H9 (cell line): ENCODE measurements at regions not wholly inside any gene's neighbourhood (a gene's known extent, or its start where the extent isn't known, plus 50 kb on each side); places are given as distances from the start of the nearest gene placed in this dataset.

ENCODE experiments used
- DNase-seq: peaks from one replicate; pipeline ENCODE4 v3.0.0-alpha.2; 2017
- H2AFZ ChIP-seq: one replicate; pipeline ENCODE4 v1.6.1; 2013; ENCODE audit warnings: mild to moderate bottlenecking, low read length, control low read depth, moderate library complexity
- H2AK5ac ChIP-seq: 2 replicates; pipeline ENCODE4 v1.6.1; 2013; ENCODE audit warnings: low read length, control low read depth, mixed read lengths; ENCODE audit not compliant: insufficient read length
- H2BK120ac ChIP-seq: one replicate; pipeline ENCODE4 v1.6.1; 2013; ENCODE audit warnings: low read depth, mild to moderate bottlenecking, low read length, control low read depth, inconsistent platforms; ENCODE audit not compliant: poor library complexity, severe bottlenecking
- H2BK12ac ChIP-seq: 2 replicates; pipeline ENCODE4 v1.6.1; 2013; ENCODE audit warnings: low read length, control low read depth, mixed read lengths, low read depth; ENCODE audit not compliant: insufficient read length
- H2BK15ac ChIP-seq: 2 replicates; pipeline ENCODE4 v1.6.1; 2013; ENCODE audit warnings: low read depth, low read length, control low read depth
- H2BK20ac ChIP-seq: one replicate; pipeline ENCODE4 v1.6.1; 2013; ENCODE audit warnings: low read depth, mild to moderate bottlenecking, low read length, control low read depth, inconsistent platforms; ENCODE audit not compliant: poor library complexity, severe bottlenecking
- H2BK5ac ChIP-seq: 2 replicates; pipeline ENCODE4 v1.6.1; 2013; ENCODE audit warnings: low read length, control low read depth, mixed read lengths; ENCODE audit not compliant: insufficient read length
- H3K14ac ChIP-seq: 2 replicates; pipeline ENCODE4 v1.6.1; 2013; ENCODE audit warnings: low read length, control low read depth; ENCODE audit not compliant: insufficient read depth
- H3K18ac ChIP-seq: 2 replicates; pipeline ENCODE4 v1.6.1; 2013; ENCODE audit warnings: low read depth, mild to moderate bottlenecking, mixed read lengths, low read length, control low read depth; ENCODE audit not compliant: insufficient read length
- H3K23ac ChIP-seq: 2 replicates; pipeline ENCODE4 v1.6.1; 2013; ENCODE audit warnings: low read length, control low read depth, mixed read lengths, low read depth; ENCODE audit not compliant: insufficient read length
- H3K23me2 ChIP-seq: 2 replicates; pipeline ENCODE4 v1.6.1; 2013; ENCODE audit warnings: low read depth, mild to moderate bottlenecking, mixed read lengths, low read length, control low read depth; ENCODE audit not compliant: insufficient read length, poor library complexity, severe bottlenecking
- H3K27ac ChIP-seq: 2 replicates; pipeline ENCODE4 v1.5.1; 2013; ENCODE audit warnings: low read length, control low read depth, mixed read lengths, low read depth; ENCODE audit not compliant: insufficient read length
- H3K27me3 ChIP-seq: 2 replicates; pipeline ENCODE4 v1.6.1; 2013; ENCODE audit warnings: low read length, control low read depth, inconsistent platforms; ENCODE audit not compliant: insufficient read depth
- H3K4ac ChIP-seq: 2 replicates; pipeline ENCODE4 v1.6.1; 2013; ENCODE audit warnings: low read depth, mild to moderate bottlenecking, control low read depth, inconsistent platforms, low read length, moderate library complexity
- H3K4me1 ChIP-seq: 2 replicates; pipeline ENCODE4 v1.6.1; 2013; ENCODE audit warnings: low read length, control low read depth, inconsistent platforms; ENCODE audit not compliant: insufficient read depth
- H3K4me2 ChIP-seq: 2 replicates; pipeline ENCODE4 v1.6.1; 2013; ENCODE audit warnings: low read length, control low read depth, mixed read lengths; ENCODE audit not compliant: insufficient read length, insufficient read depth
- H3K56ac ChIP-seq: 2 replicates; pipeline ENCODE4 v1.6.1; 2013; ENCODE audit warnings: low read depth, mild to moderate bottlenecking, mixed read lengths, low read length, control low read depth; ENCODE audit not compliant: insufficient read length
- H3K79me1 ChIP-seq: 2 replicates; pipeline ENCODE4 v1.6.1; 2013; ENCODE audit warnings: low read depth, mild to moderate bottlenecking, moderate library complexity, low read length, control low read depth, inconsistent platforms; ENCODE audit not compliant: insufficient read depth, poor library complexity, severe bottlenecking
- H3K79me2 ChIP-seq: 2 replicates; pipeline ENCODE4 v1.6.1; 2013; ENCODE audit warnings: low read length, control low read depth, inconsistent platforms; ENCODE audit not compliant: insufficient read depth
- H3K9ac ChIP-seq: 2 replicates; pipeline ENCODE4 v1.6.1; 2013; ENCODE audit warnings: low read length, control low read depth, mixed read lengths; ENCODE audit not compliant: insufficient read length; ENCODE audit errors: extremely low read depth
- H3K9me3 ChIP-seq: one replicate; pipeline ENCODE4 v1.6.1; 2013; ENCODE audit warnings: low read depth, low read length, inconsistent platforms; ENCODE audit not compliant: control insufficient read depth
- H3T11ph ChIP-seq: one replicate; pipeline ENCODE4 v1.6.1; 2013; ENCODE audit warnings: mild to moderate bottlenecking, low read length, control low read depth, inconsistent platforms
- H4K20me1 ChIP-seq: one replicate; pipeline ENCODE4 v1.6.1; 2013; ENCODE audit not compliant: control insufficient read depth, insufficient read length, insufficient read depth
- H4K5ac ChIP-seq: 2 replicates; pipeline ENCODE4 v1.6.1; 2013; ENCODE audit warnings: low read depth, mild to moderate bottlenecking, mixed read lengths, low read length, control low read depth; ENCODE audit not compliant: insufficient read length
- H4K8ac ChIP-seq: replicated peaks from 2 replicates; pipeline ENCODE4 v1.6.1; 2013; ENCODE audit warnings: low read length, control low read depth, mixed read lengths, low read depth; ENCODE audit not compliant: insufficient read length
- H4K91ac ChIP-seq: 2 replicates; pipeline ENCODE4 v1.6.1; 2013; ENCODE audit warnings: low read depth, mild to moderate bottlenecking, moderate library complexity, mixed read lengths, low read length, control low read depth; ENCODE audit not compliant: insufficient read length
- H3K27ac Mint-ChIP-seq, 3 experiments: 2 replicates in 2 of 3; 3 replicates in 1 of 3; pipeline ENCODE4 v1.8.0; 2020 to 2021; ENCODE audit warnings: mixed read lengths in 3 of 3, mild to moderate bottlenecking in 1 of 3, moderate library complexity in 1 of 3
- H3K27me3 Mint-ChIP-seq: 2 replicates; pipeline ENCODE4 v1.8.0; 2021; ENCODE audit warnings: low read depth, mild to moderate bottlenecking, moderate library complexity, mixed read lengths
- H3K36me3 Mint-ChIP-seq, 3 experiments: 2 replicates in 2 of 3; 3 replicates in 1 of 3; pipeline ENCODE4 v1.8.0; 2020 to 2021; ENCODE audit warnings: low read depth in 3 of 3, mixed read lengths in 3 of 3; ENCODE audit not compliant: insufficient read depth in 1 of 3
- H3K4me1 Mint-ChIP-seq, 2 experiments: 2 replicates each; pipeline ENCODE4 v1.8.0; 2020; ENCODE audit warnings: mixed read lengths in 2 of 2
- H3K4me3 Mint-ChIP-seq, 2 experiments: 2 replicates in 1 of 2; 3 replicates in 1 of 2; pipeline ENCODE4 v1.8.0; 2020 to 2021; ENCODE audit warnings: mild to moderate bottlenecking in 2 of 2, mixed read lengths in 2 of 2, moderate library complexity in 1 of 2
- H3K9me3 Mint-ChIP-seq, 2 experiments: 2 replicates in 1 of 2; 3 replicates in 1 of 2; pipeline ENCODE4 v1.8.0; 2020; ENCODE audit warnings: mild to moderate bottlenecking in 2 of 2, mixed read lengths in 2 of 2, moderate library complexity in 1 of 2
- WGBS: extraction: QIAGEN DNeasy Blood & Tissue Kit; methylation state at CpG from one replicate; pipeline ENCODE4 v1.1.7; 2013; ENCODE audit warnings: missing lambda C conversion rate, low lambda C conversion rate, mixed read lengths; ENCODE audit not compliant: insufficient read length; ENCODE audit errors: extremely low coverage; 5-methylcytosine and 5-hydroxymethylcytosine counted together
- TF ChIP-seq, protein P1 (sequence below): fragments of 200-600 bp; sonication (generic); conservative IDR thresholded peaks from 3 replicates; pipeline ENCODE4 v1.8.0; 2021; ENCODE audit warnings: antibody characterized with exemption, mild to moderate bottlenecking

DNA sequence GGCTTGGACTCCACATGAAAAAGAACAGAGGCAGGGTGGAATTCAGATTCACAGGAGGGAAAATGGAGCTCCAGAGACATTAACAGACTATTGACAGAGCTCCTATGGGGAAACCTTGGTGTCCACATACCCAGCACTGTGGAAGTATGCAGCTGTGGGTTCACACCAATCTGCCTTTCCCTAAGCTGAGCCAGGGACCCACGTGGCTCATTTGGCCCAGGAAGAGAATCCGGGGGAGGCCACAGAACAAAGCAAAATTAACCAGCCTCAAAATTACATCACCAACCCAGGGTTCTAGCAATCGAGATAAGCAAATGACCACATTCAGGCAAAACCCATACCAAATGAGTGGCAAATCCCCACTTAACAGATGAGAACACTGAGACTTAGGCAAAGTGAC lies 105.8 kb upstream of the TWIST2 start:
- no CpG with 5 or more reads among the region's 3 CpGs for WGBS
- no peak overlapping the region for H3K9ac ChIP-seq
- H3K27ac ChIP-seq, result no peak overlapping the region
- no peak overlapping the region for H4K8ac ChIP-seq
- no peak overlapping the region for H2BK5ac ChIP-seq
- H3K14ac ChIP-seq, result no peak overlapping the region
- no peak overlapping the region for H3T11ph ChIP-seq
- H3K4me2 ChIP-seq, result no peak overlapping the region
- no peaks in the 10 kb centered on the region for H3K79me1 ChIP-seq
- no peak overlapping the region for H2BK12ac ChIP-seq
- H2BK120ac ChIP-seq, result no peak overlapping the region
- no peak overlapping the region for H3K18ac ChIP-seq
- no peak for DNase-seq
- no peak overlapping the region for H2BK15ac ChIP-seq
- H3K27me3 ChIP-seq, result no peaks in the 10 kb centered on the region
- TF ChIP-seq, protein P1, sequence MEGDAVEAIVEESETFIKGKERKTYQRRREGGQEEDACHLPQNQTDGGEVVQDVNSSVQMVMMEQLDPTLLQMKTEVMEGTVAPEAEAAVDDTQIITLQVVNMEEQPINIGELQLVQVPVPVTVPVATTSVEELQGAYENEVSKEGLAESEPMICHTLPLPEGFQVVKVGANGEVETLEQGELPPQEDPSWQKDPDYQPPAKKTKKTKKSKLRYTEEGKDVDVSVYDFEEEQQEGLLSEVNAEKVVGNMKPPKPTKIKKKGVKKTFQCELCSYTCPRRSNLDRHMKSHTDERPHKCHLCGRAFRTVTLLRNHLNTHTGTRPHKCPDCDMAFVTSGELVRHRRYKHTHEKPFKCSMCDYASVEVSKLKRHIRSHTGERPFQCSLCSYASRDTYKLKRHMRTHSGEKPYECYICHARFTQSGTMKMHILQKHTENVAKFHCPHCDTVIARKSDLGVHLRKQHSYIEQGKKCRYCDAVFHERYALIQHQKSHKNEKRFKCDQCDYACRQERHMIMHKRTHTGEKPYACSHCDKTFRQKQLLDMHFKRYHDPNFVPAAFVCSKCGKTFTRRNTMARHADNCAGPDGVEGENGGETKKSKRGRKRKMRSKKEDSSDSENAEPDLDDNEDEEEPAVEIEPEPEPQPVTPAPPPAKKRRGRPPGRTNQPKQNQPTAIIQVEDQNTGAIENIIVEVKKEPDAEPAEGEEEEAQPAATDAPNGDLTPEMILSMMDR, result no peak
- no peak overlapping the region for H2BK20ac ChIP-seq
- Mint-ChIP-seq H3K27me3 (peaks cover 23% of the 10 kb centered on the region), H3K4me1 (no peaks in the 10 kb centered on the region), H3K4me3 (no peak overlapping the region), H3K27ac (no peak overlapping the region), H3K36me3 (no peaks in the 10 kb centered on the region; a peak in 1 of 7 replicates), H3K9me3 (peaks cover 5 to 18% of the 10 kb centered on the region in 2 experiments)
- no peaks in the 10 kb centered on the region for H3K79me2 ChIP-seq
- H4K91ac ChIP-seq, result no peak overlapping the region
- no peak overlapping the region for H3K56ac ChIP-seq
- H4K20me1 ChIP-seq, result no peaks in the 10 kb centered on the region
- no peak overlapping the region for H2AFZ ChIP-seq
- no peak overlapping the region for H3K4ac ChIP-seq
- H3K9me3 ChIP-seq, result no peaks in the 10 kb centered on the region
- H3K4me1 ChIP-seq, result no peaks in the 10 kb centered on the region
- no peak overlapping the region for H2AK5ac ChIP-seq
- H4K5ac ChIP-seq, result no peak overlapping the region
- H3K23me2 ChIP-seq, result no peaks in the 10 kb centered on the region
- no peak overlapping the region for H3K23ac ChIP-seq
